ENCODE measurements at regions not wholly inside any gene's neighbourhood (a gene's known extent, or its start where the extent isn't known, plus 50 kb on each side); places are given as distances from the start of the nearest gene placed in this dataset.

- TF ChIP-seq HOXA9 (CRISPR knock-in tag; IDR thresholded peaks at IDR 0.05; ENCODE audit: borderline replicate concordance) (no peak), ZNF260 (CRISPR knock-in tag; IDR thresholded peaks at IDR 0.05; ENCODE audit: borderline replicate concordance, low read depth) (no peak), ZNF326 (CRISPR knock-in tag; IDR thresholded peaks at IDR 0.05; ENCODE audit: borderline replicate concordance) (no peak), ZFP1 (CRISPR knock-in tag; IDR thresholded peaks at IDR 0.05) (peak; percentile 79; the same call in 1 of the 2 replicates), ARNT2 (CRISPR knock-in tag; IDR thresholded peaks at IDR 0.05; ENCODE audit: low read depth) (peak; percentile 82), ZNF274 (CRISPR knock-in tag; IDR thresholded peaks at IDR 0.05) (no peak), ZUFSP (CRISPR knock-in tag; IDR thresholded peaks at IDR 0.05; ENCODE audit: borderline replicate concordance) (no peak), ZSCAN9 (CRISPR knock-in tag; IDR thresholded peaks at IDR 0.05; ENCODE audit: borderline replicate concordance) (peak; percentile 54; the same call in 1 of the 2 replicates), IRF1 (CRISPR knock-in tag; IDR thresholded peaks at IDR 0.05; ENCODE audit: low read depth) (no peak), AHR (CRISPR knock-in tag; IDR thresholded peaks at IDR 0.05) (no peak), SNRNP70 (IDR thresholded peaks at IDR 0.05; ENCODE audit: low read depth, low read length) (no peak), ZNF768 (CRISPR knock-in tag; IDR thresholded peaks at IDR 0.05) (peak; percentile 41), ZNF781 (CRISPR knock-in tag; IDR thresholded peaks at IDR 0.05; ENCODE audit: borderline replicate concordance, not compliant biosample characterization) (peak; percentile 43), STAG1 (CRISPR knock-in tag; IDR thresholded peaks at IDR 0.05) (no peak), PLRG1 (conservative IDR thresholded peaks at IDR 0.05) (no peak), EEA1 (CRISPR knock-in tag; IDR thresholded peaks at IDR 0.05; ENCODE audit: borderline replicate concordance) (no peak), ZNF619 (CRISPR knock-in tag; IDR thresholded peaks at IDR 0.05) (no peak; the same call in 1 of the 2 replicates), ZNF761 (CRISPR knock-in tag; conservative IDR thresholded peaks at IDR 0.05) (no peak), FOXO4 (CRISPR knock-in tag; conservative IDR thresholded peaks at IDR 0.05) (no peak), ZNF737 (CRISPR knock-in tag; IDR thresholded peaks at IDR 0.05; ENCODE audit: borderline replicate concordance) (no peak; the same call in 1 of the 2 replicates), ZC3H4 (CRISPR knock-in tag; IDR thresholded peaks at IDR 0.05; ENCODE audit: borderline replicate concordance) (no peak), GATA4 (IDR thresholded peaks at IDR 0.05; ENCODE audit: borderline replicate concordance, low read depth) (no peak), HHEX (CRISPR knock-in tag; IDR thresholded peaks at IDR 0.05) (no peak), KMT2A (CRISPR knock-in tag; IDR thresholded peaks at IDR 0.05) (0 out of 2 replicates have a peak, but pooled peaks have one; percentile 61), RXRA (CRISPR knock-in tag; IDR thresholded peaks at IDR 0.05) (peak; percentile 89), NR1H2 (CRISPR knock-in tag; IDR thresholded peaks at IDR 0.05; ENCODE audit: borderline replicate concordance, low read depth) (no peak), CREM (IDR thresholded peaks at IDR 0.05) (peak; percentile 36; the same call in 1 of the 2 replicates), CREM (CRISPR knock-in tag; IDR thresholded peaks at IDR 0.05) (no peak), ZNF773 (CRISPR knock-in tag; IDR thresholded peaks at IDR 0.05; ENCODE audit: borderline replicate concordance) (no peak), ZNF549 (CRISPR knock-in tag; IDR thresholded peaks at IDR 0.05) (no peak)
These were observed 199.4 kb upstream of the ZNF184 start (continued) for GRCh38 chr6:27672113-27672799.

All from HepG2 (cell line).